ENCODE measurements at regions not wholly inside any gene's neighbourhood (a gene's known extent, or its start where the extent isn't known, plus 50 kb on each side); places are given as distances from the start of the nearest gene placed in this dataset.

DNA sequence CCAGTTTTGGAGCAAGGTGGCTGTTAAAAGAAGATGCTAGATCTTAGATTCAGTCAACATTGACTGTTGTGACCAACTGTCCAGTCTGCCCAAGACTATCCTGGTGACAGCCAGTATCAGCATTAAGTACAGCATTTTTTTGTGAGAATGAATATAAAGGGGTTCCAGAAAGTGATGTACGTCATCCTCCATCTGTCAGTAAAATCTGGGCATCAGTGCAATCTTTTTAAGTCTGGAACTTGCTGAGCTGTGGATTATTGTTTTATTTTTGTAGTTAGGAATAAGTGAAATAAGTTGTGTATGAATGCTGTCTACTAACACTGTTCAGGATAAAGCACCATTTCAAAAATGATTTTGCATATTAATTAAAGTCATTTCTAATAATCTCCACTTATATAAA lies 1020.0 kb upstream of the GHITM start:
- TF ChIP-seq, protein P1, sequence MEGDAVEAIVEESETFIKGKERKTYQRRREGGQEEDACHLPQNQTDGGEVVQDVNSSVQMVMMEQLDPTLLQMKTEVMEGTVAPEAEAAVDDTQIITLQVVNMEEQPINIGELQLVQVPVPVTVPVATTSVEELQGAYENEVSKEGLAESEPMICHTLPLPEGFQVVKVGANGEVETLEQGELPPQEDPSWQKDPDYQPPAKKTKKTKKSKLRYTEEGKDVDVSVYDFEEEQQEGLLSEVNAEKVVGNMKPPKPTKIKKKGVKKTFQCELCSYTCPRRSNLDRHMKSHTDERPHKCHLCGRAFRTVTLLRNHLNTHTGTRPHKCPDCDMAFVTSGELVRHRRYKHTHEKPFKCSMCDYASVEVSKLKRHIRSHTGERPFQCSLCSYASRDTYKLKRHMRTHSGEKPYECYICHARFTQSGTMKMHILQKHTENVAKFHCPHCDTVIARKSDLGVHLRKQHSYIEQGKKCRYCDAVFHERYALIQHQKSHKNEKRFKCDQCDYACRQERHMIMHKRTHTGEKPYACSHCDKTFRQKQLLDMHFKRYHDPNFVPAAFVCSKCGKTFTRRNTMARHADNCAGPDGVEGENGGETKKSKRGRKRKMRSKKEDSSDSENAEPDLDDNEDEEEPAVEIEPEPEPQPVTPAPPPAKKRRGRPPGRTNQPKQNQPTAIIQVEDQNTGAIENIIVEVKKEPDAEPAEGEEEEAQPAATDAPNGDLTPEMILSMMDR (IDR thresholded peaks at IDR 0.05) = no peak
- no peak for TF ChIP-seq POLR2A (IDR thresholded peaks at IDR 0.05)
